ENCODE measurements at regions not wholly inside any gene's neighbourhood (a gene's known extent, or its start where the extent isn't known, plus 50 kb on each side); places are given as distances from the start of the nearest gene placed in this dataset.
"Not testable (repeated sequence)": the region's sequence is repeated elsewhere in the genome, so short reads cannot be mapped to it uniquely, and the experiment has no call there.

- DNase-seq, result no peak
These were observed 547.6 kb downstream of the TBC1D32 start for GRCh38 chr6:120786682-120787081.

- DNase-seq, result no peak
These were observed 548.0 kb downstream of the TBC1D32 start for GRCh38 chr6:120786256-120786655.

DNA sequence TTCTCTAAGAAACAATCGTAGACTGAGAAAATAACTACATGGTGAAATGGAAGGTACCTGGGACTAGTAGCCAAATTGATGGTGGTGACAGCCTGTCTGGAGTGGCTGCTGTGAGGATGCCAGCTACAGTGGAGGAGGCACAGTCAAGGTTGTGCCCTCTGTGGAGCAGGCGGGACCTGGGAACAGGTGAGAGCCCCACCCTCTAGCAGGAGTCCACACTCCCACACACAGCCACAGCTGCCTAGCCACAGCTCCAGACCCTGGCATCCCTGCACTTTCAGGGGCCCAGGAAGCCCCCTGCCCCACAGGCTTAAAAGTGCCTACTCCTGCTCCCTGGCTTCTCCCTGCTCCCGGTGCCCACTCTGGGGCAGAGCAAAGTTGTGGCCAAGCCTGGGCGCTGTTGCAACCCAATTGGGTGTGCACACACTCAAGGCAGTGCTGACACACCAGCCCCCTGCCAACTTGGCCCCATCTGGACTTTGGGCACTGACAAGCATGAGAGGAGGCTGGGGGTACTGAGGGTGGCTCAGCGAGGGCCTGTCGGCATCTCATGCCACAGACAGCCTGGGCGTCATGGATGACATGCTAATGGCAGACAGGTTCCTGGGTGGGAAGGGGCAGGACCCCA is 548.7 kb downstream of the TBC1D32 start:
- DNase-seq, result no peak

- DNase-seq, result no peak
These were observed 554.8 kb downstream of the TBC1D32 start for GRCh38 chr6:120779441-120779840.

GRCh38 chr6:120775698-120776097 is 558.6 kb downstream of the TBC1D32 start:
- no peak for DNase-seq

DNA sequence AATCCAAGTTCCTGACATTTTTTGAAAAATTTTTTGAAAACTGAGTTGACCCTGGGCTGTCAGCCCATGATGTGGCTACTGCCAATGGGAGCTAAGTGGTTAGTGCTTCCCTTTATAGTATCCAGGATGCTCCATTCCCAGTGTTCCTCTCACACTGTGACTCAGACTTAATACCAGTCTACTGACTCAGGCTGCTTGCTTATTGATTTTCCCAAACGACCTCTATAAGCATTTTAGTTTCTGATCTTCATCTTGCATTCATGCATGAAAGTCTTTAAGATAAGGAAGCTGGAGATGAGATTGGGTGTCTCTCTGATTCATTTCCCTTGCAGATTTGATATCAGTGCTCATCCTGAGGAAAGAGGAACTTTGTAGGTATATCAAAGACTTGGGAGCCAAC is 560.0 kb downstream of the TBC1D32 start:
- DNase-seq, result no peak

DNA sequence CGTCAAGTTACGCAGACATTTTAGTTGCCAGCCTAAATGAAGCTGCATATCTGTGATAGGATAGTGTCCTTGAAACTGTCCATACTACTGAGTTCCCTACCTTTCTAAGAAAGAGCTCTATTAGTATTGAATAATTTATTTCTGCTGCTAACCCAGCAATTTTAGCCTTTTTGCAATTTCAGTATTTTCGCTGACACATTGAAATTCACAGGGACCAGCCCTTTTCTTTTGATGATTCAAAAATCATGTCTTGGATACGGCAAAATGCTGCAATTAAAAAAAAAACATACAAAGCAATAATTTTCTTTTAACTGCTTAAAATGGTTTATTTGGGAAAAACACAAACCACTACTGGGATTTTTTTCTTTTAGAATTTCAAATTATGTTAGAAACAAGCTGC is 563.3 kb downstream of the TBC1D32 start:
- no peak for DNase-seq

- DNase-seq, result no peak
These were observed 570.0 kb downstream of the TBC1D32 start for GRCh38 chr6:120764312-120764711.

- no peak for DNase-seq
These were observed 574.7 kb downstream of the TBC1D32 start for GRCh38 chr6:120759570-120759969.

- DNase-seq, result not testable (repeated sequence)
These were observed 585.7 kb downstream of the TBC1D32 start for GRCh38 chr6:120748574-120748973.

DNA sequence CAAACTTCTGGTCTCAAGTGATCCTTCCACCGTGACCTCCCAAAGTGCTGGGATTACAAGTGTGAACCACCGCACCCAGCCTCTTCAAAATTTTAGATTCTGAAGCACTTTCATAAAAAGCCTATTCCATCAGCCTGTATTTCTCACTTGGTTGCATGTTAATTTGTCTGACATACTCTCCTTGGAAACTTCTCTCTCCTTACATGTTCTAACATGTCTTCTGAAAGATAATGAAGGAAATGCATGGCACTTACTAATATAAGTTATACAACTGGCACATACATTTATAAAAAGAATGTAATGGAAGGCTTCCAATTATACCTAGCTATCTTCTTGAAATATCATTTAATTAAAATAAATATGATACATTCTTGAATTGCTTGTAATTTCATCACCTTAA is 597.5 kb downstream of the TBC1D32 start:
- DNase-seq, result no peak

DNA sequence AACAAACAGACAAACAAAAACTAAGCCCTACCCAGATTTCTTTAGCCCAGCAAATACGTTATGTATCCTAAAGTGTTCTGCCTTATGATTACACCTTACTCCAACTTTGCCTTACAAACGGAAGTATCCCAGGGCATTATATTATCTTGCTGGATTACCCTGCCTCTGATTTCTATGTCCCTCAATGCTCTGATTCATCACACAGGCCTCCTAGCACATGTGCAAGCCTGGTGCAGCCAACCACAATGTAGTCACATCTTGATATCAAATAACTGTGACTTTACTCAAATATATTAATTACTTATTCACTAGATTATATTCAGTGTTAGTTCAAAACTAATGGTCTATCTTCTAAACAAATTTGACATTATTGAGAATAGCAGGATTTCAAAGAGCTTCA is 598.6 kb downstream of the TBC1D32 start:
- no peak for DNase-seq

- DNase-seq, result no peak
These were observed 623.0 kb downstream of the TBC1D32 start for GRCh38 chr6:120711255-120711654.

GRCh38 chr6:120700001-120700400 is 634.3 kb downstream of the TBC1D32 start:
- no peak for DNase-seq

DNA sequence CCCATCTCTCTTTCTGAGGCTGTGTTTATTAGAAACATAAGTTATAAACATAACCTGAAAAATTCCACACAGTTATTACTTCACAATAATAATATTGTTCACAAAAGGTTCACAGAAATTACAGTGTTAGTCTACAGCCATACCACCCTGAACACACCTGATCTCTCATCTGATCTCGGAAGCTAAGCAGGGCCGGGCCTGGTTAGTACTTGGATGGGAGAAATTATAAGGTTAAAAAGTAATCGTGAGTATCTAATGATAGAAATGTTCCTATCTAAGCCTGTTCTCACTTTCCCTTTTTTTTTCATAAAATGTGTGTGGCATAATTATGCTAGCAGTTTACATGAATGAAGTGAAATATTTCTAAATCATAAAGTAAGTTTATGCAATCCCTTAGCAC is 647.8 kb downstream of the TBC1D32 start:
- DNase-seq, result no peak

GRCh38 chr6:120682145-120682544 is 652.1 kb downstream of the TBC1D32 start:
- no peak for DNase-seq

DNA sequence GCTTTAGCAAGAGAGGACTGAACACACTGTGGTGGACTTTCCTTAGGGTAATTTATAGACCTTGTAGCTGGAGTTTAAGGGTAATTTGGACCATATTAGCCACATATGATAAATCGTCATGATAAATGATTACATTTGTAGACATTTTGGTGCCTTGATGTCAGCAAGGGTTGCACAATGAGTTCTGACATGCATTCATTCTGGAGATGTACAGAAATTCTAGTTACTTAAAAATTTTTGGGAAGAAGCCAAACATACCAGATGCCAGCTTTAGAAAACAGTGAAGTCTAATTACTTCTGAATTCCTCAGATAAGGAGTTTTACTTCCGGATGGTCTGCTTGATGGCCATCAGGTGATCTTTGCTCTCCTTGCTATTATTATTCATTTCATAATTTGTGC is 653.1 kb downstream of the TBC1D32 start:
- no peak for DNase-seq

- no peak for DNase-seq
These were observed 658.4 kb downstream of the TBC1D32 start for GRCh38 chr6:120675886-120676285.

DNA sequence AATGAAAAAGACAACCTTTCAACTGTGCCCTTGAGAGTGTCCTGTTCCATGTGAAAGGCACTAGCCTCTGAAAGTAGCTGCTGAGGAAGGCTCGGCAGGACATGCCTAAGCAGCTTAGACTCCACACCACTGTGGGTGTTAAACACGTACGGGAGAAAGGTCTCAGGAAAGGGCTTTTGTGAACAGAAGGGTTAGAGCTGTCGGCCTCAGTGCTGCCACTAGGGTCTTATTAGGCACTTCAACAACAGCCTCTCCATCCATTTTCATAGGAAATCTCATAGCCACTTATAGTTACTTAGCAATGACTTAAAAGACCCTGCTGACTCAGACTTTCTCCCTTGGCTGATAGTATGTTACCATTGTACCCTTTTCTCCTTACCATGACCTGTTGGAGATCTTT is 662.8 kb downstream of the TBC1D32 start:
- no peak for DNase-seq

DNA sequence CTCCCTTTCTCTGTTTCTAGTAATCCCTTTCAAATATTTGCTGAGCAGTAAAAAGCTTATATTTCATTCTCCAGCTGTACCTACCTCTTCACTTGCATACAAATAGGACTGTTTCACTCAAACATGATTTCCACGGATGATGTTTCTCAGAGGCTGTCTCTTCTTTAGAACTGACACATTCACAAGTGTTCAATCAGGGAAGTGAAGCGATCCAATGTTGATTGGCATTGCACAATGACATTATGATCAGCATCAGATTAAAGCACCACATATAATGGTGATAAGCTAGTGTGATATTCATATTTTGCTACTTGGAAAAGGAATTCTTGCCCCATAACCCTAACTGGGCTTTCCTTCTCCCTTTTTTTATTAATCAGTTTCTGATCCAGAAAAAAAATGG is 681.8 kb downstream of the TBC1D32 start:
- no peak for DNase-seq

DNA sequence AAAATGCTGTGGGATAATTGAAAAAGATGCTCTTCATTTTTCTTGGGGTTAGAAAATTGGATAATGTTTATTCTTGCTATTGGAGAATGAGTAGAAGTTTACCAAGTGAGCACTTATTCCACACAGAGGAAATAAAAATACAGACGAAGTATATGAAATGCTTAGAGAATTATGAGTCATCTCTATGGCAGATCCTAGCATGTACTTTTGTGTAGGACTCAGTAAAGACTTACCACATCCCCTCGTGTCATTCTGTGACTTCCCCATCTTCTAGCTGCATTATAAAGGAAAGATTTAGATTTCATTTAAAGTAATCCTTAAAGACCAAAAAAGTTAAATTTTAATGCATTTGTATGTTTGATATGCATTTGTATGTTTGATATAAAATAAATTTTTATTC is 685.6 kb downstream of the TBC1D32 start:
- DNase-seq, result no peak

GRCh38 chr6:120646101-120646500 is 688.2 kb downstream of the TBC1D32 start:
- no peak for DNase-seq

GRCh38 chr6:120632975-120633374 is 701.3 kb downstream of the TBC1D32 start:
- DNase-seq, result no peak

GRCh38 chr6:120627612-120628011 is 706.7 kb downstream of the TBC1D32 start:
- DNase-seq, result no peak

- DNase-seq, result no peak
These were observed 712.1 kb downstream of the TBC1D32 start for GRCh38 chr6:120622127-120622631.

Measured in hindlimb muscle (tissue), 1 donor.